IPS-15b (cell line): ENCODE measurements at regions not wholly inside any gene's neighbourhood (a gene's known extent, or its start where the extent isn't known, plus 50 kb on each side); places are given as distances from the start of the nearest gene placed in this dataset.
"Not testable (repeated sequence)": the region's sequence is repeated elsewhere in the genome, so short reads cannot be mapped to it uniquely, and the experiment has no call there.

Experiments
- H3K27me3 ChIP-seq: one replicate; pipeline ENCODE4 v1.6.1; 2013; ENCODE audit warnings: low read length; ENCODE audit not compliant: control insufficient read depth, insufficient read depth
- H3K36me3 ChIP-seq: one replicate; pipeline ENCODE4 v1.6.1; 2013; ENCODE audit warnings: low read length; ENCODE audit not compliant: control insufficient read depth, insufficient read depth
- H3K4me1 ChIP-seq: one replicate; pipeline ENCODE4 v1.6.1; 2013; ENCODE audit warnings: mild to moderate bottlenecking, low read length; ENCODE audit not compliant: control insufficient read depth, insufficient read depth
- H3K4me3 ChIP-seq: one replicate; pipeline ENCODE4 v1.5.1; 2013; ENCODE audit warnings: low read depth, low read length
- H3K9ac ChIP-seq: one replicate; pipeline ENCODE4 v1.6.1; 2013; ENCODE audit warnings: low read depth, mild to moderate bottlenecking, low read length
- H3K9me3 ChIP-seq: one replicate; pipeline ENCODE4 v1.6.1; 2013; ENCODE audit warnings: mild to moderate bottlenecking, low read length; ENCODE audit not compliant: control insufficient read depth, insufficient read depth

DNA sequence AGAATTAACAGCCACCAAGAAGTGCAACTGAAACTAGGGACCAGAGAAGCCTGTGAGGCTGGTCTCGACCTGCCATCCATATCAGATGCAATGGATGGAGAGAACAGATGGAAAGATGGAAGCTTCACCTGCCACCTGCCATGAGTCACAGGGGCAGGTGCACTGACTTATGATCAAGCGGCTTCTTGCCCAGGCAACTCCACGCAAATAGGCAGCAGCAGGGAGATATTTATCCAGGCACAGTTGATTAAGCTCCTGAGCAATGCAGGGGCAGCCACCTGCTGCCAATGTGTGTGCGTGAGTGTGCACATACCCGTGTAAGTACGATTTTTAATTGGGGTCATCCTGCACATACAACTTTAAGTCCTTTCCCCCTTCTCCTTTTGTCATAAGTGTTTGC is 174.2 kb downstream of the PTPRU start:
- no peaks in the 10 kb centered on the region for H3K27me3 ChIP-seq
- no peaks in the 10 kb centered on the region for H3K4me1 ChIP-seq
- H3K36me3 ChIP-seq, result no peaks in the 10 kb centered on the region
- no peak overlapping the region for H3K4me3 ChIP-seq
- H3K9me3 ChIP-seq, result peaks cover 1% of the 10 kb centered on the region
- H3K9ac ChIP-seq, result no peak overlapping the region

DNA sequence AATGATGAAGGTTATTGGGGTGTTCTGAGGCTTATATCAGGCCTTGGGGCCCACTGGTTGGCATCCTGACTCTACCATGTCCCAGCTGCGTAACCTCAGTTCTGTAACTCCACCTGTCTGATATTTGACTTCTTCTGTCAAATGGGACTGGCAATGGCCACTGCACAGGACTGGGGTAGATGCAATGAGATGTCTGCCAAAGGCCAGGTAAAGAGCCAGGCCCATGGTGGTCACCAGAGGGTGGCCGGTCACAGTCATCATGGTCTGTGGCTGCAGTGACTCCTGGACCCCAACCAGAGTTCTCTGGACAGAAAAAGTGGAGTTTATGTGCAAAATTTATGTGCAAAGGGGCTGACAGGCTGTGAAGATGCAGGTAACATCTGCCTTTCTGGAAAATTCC is 173.3 kb downstream of the PTPRU start:
- H3K9ac ChIP-seq, result no peak overlapping the region
- H3K36me3 ChIP-seq, result no peaks in the 10 kb centered on the region
- peaks cover 6% of the 10 kb centered on the region for H3K9me3 ChIP-seq
- H3K27me3 ChIP-seq, result no peaks in the 10 kb centered on the region
- no peaks in the 10 kb centered on the region for H3K4me1 ChIP-seq
- H3K4me3 ChIP-seq, result no peak overlapping the region

DNA sequence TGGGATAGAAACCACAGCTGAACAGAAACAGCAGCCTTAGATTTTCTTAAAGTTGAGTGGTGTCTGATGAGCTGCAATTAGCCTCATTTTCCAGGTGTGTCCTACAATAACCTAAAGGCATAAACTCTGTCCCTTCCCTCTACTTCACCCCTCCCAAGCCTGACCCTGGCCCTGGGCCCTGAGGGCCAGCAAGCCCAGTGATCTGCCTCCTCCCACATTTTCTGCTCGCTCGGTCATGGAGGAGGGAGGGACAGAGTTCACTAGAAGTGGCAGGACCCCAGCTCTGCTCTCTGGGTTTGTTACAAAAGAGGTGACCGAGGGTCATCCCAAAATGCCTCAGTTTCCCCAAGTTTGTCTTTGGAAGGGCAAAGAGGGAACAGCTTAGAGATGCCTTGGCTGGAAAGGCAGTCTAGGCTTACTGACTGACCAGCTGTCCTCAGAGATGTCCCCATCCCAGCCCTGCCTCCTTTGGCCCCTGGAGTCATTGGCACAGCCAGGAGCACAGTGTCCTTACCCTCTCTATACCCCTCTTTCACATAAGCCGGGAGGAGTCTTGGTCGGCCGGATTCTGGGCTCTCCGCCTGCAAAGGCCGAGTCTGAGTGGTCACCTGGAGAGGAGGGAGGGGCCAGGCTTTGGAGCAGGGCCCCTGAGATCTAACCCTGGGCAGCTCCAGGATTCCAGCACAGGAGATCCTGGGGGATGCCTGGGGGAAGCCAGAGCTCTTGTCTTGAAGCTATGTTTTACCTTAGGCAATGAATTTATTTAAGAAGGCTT is 172.7 kb downstream of the PTPRU start:
- Histone ChIP-seq H3K27me3 (no peaks in the 10 kb centered on the region), H3K36me3 (no peaks in the 10 kb centered on the region), H3K4me3 (no peak overlapping the region), H3K9me3 (peaks cover 6% of the 10 kb centered on the region), H3K9ac (no peak overlapping the region), H3K4me1 (no peaks in the 10 kb centered on the region)

DNA sequence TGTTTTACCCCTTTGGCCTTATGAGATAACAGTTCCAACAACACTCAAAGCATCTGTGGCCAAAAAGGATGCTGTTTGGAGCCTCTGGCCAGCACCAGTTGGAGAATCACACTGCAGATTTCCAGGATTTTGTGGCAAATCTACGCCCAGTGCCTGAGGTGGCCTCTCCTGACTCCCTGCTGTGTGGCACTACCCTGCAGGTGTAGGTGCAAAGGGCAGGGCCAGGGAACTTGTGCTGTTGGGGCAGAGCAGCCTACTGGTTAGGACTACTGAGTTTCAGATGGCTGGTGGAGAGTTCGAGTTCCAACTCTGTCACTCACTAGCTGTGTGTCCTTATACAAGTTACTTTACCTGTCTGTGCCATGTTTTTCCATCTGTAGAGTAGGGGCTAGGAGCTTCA is 170.5 kb downstream of the PTPRU start:
- Histone ChIP-seq H3K9me3 (peaks cover 6% of the 10 kb centered on the region), H3K36me3 (no peaks in the 10 kb centered on the region), H3K9ac (no peak overlapping the region), H3K27me3 (no peaks in the 10 kb centered on the region), H3K4me1 (no peaks in the 10 kb centered on the region), H3K4me3 (no peak overlapping the region)

DNA sequence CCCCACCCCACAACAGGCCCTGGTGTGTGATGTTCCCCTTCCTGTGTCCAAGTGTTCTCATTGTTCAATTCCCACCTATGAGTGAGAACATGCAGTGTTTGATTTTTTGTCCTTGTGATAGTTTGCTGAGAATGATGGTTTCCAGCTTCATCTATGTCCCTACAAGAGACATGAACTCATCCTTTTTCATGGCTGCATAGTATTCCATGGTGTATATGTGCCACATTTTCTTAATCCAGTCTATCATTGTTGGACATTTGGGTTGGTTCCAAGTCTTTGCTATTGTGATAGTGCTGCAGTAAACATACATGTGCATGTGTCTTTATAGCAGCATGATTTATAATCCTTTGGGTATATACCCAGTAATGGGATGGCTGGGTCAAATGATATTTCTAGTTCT is 163.9 kb downstream of the PTPRU start:
- not testable (repeated sequence) for H3K4me3 ChIP-seq, H3K9ac ChIP-seq, H3K9me3 ChIP-seq, H3K4me1 ChIP-seq, H3K27me3 ChIP-seq, H3K36me3 ChIP-seq

DNA sequence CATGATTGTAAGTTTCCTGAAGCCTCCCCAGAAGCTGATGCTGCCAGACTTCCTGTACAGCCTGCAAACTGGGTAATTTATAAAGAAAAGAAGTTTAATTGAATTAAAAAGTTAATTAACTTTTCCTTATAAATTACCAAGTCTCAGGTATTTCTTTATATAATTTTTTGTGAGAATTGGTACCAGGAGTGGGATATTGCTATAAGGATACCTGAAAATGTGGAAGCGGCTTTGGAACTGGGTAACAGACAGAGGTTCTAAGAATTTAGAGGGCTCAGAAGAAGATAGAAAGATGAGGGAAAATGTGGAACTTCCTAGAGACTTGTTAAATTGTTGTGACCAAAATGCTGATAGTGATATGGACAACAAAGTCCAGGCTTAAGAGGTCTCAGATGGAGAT is 163.1 kb downstream of the PTPRU start:
- Histone ChIP-seq H3K9me3 (no peaks in the 10 kb centered on the region), H3K36me3 (no peaks in the 10 kb centered on the region), H3K27me3 (no peaks in the 10 kb centered on the region), H3K9ac (no peak overlapping the region), H3K4me3 (no peak overlapping the region), H3K4me1 (no peaks in the 10 kb centered on the region)

DNA sequence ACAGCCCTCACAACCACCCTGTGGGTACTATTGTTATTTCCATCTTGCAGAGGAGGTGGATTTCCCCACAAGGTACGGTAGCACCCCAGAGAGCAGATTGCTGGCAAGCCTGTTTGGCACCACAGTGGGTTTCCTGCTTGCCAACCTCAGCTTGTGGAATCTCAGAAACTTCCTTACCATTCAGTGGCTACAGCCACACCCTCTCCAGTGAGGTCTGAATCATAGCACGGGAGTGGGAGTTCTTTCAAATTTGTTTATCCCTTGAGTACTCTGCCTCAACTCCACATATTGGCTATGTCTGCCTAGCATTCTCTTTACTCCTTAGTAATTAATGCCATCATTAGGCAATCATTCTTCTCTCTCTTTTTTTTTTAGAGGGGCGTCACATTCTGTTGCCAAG is 162.1 kb downstream of the PTPRU start:
- Histone ChIP-seq H3K9ac (no peak overlapping the region), H3K4me1 (no peaks in the 10 kb centered on the region), H3K4me3 (no peak overlapping the region), H3K36me3 (no peaks in the 10 kb centered on the region), H3K9me3 (no peaks in the 10 kb centered on the region), H3K27me3 (no peaks in the 10 kb centered on the region)

DNA sequence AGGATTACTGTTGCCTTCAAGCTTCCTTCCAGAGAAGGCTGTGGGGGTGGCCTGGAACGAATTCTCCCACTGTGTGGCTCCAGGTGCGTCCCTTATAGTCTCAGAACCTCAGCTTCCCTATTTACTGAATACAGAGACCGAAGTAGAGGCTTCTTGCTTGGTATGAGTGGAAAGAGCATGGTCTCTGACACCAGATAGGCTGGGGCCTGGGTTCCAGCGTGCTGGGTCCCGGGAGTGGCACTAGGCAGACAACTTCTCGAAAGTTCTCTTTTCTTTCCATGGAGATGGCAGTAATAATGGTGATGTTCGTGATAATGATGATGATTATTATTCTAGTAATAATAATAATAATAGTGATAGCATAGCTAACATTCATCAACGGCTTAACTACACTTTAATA is 161.7 kb downstream of the PTPRU start:
- no peaks in the 10 kb centered on the region for H3K27me3 ChIP-seq
- H3K4me3 ChIP-seq, result no peak overlapping the region
- no peak overlapping the region for H3K9ac ChIP-seq
- H3K4me1 ChIP-seq, result no peaks in the 10 kb centered on the region
- no peaks in the 10 kb centered on the region for H3K36me3 ChIP-seq
- no peaks in the 10 kb centered on the region for H3K9me3 ChIP-seq

DNA sequence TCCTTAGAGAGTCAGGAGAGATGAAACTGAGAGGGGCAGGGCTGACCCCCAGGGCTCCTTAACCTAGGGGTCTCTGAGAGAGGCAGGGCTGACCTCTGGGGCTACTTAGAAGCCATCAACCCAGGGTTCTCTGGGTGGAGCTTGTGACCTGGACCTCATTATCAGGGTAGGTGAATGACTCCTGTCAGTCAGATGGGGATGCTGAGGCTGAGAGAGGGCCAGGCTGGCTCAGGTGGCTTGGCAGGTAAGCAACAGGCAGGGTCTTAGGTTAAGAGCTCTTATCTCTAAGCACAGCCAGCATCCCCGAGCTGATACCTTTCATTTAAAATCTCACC is 160.9 kb downstream of the PTPRU start:
- no peak overlapping the region for H3K9ac ChIP-seq
- no peaks in the 10 kb centered on the region for H3K27me3 ChIP-seq
- H3K4me1 ChIP-seq, result no peaks in the 10 kb centered on the region
- no peaks in the 10 kb centered on the region for H3K36me3 ChIP-seq
- H3K4me3 ChIP-seq, result no peak overlapping the region
- no peaks in the 10 kb centered on the region for H3K9me3 ChIP-seq

DNA sequence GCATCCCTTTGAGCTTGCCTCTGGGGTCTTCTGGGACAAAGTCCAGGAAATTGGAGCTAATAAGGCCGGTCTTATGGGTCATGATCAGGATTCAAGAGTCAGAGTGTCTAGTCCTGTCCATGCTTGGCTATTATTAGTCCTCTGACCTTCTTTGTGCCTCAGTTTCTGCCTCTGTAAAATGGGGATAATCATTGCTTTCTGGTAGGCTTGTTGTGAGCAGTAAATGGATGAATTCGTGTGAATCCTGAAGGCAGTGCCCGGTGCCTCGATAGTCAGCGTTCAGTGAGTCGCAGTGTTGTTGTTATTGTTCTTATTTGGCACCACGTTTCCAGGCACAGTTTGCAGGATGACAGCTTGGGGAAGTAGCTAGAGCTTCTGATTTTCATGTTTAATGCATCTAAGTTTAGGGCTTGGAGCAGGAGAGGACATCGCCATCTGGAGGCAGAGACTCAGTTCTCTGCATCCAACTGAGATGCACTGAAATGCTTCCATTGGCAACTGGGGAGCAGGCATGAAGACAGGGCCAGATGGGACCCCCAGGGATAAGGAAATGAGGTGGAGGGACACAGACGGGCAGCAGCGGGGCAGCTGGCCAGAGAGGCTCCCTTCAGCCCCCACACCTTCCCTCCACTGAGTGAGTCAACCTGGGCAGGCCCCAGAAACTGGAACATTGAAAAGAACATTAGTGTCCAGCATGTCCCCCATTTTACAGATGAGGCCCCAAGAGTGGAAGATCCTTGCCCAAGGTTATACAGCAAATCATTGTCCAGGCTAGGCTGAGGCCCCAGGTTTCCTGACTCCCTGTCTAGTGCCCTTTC is 160.3 kb downstream of the PTPRU start:
- no peak overlapping the region for H3K4me3 ChIP-seq
- no peaks in the 10 kb centered on the region for H3K9me3 ChIP-seq
- no peak overlapping the region for H3K9ac ChIP-seq
- H3K4me1 ChIP-seq, result no peaks in the 10 kb centered on the region
- no peaks in the 10 kb centered on the region for H3K36me3 ChIP-seq
- no peaks in the 10 kb centered on the region for H3K27me3 ChIP-seq

DNA sequence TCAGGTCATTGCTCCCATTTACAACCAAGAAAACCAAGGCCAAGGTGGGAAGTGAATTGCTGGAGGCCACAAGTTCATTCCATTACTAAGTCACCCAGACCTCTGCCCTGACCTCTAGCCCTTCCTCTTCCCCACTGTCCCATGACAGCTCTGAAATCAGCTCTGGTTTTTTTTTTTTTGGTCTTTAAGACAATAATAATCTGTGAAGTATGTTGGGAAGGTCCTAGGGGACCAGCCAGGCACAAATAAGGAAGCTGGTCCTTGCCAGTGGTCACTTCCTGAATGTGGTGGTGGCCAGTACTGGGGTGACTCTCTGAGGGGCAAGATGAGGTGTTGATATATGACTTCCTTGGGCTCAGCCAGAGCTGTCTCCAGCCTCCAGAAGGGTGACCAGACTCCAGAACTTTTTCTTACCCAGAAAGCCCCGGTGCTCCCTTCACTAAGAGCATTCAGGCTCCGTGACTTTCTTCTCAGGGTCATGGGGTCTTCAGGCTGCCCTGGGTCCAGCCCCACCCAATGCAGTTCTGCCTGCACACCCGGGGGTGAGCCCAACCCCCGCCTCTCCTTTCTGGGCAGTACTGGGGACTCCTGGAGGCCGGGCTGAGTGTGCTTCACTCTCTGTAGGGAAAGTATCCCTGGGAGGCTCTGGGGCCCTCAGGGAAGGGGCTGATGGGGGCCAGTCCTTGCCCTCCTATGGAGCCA is 159.6 kb downstream of the PTPRU start:
- Histone ChIP-seq H3K9ac (no peak overlapping the region), H3K4me3 (no peak overlapping the region), H3K9me3 (no peaks in the 10 kb centered on the region), H3K36me3 (no peaks in the 10 kb centered on the region), H3K27me3 (no peaks in the 10 kb centered on the region), H3K4me1 (no peaks in the 10 kb centered on the region)
